ENCODE measurements at regions not wholly inside any gene's neighbourhood (a gene's known extent, or its start where the extent isn't known, plus 50 kb on each side); places are given as distances from the start of the nearest gene placed in this dataset.
"Not testable (repeated sequence)": the region's sequence is repeated elsewhere in the genome, so short reads cannot be mapped to it uniquely, and the experiment has no call there.

GRCh38 chr7:79400-80055 lies 112.8 kb upstream of the FAM20C start:
- H3K27ac Mint-ChIP-seq; H3K9me3 ChIP-seq (ENCODE audit: control insufficient read depth in 1 of 2, low read length in 2 of 2); intact Hi-C loops (cut with micrococcal nuclease); DNase-seq; H3K27me3 ChIP-seq (ENCODE audit: insufficient read depth, low read length); H3K27me3 Mint-ChIP-seq; H3K9me3 Mint-ChIP-seq; CTCF ChIA-PET (ENCODE audit: partially characterized antibody); POLR2A ChIA-PET (ENCODE audit: partially characterized antibody); H3K4me3 Mint-ChIP-seq; H3K4me1 ChIP-seq (ENCODE audit: insufficient read depth, low read length); H3K36me3 ChIP-seq (ENCODE audit: insufficient read depth, low read length); H3K27ac ChIP-seq (ENCODE audit: low read depth, low read length); H3K4me1 Mint-ChIP-seq; H3K36me3 Mint-ChIP-seq; H3K4me3 ChIP-seq (ENCODE audit: low read length in 2 of 2): not testable (repeated sequence)

DNA sequence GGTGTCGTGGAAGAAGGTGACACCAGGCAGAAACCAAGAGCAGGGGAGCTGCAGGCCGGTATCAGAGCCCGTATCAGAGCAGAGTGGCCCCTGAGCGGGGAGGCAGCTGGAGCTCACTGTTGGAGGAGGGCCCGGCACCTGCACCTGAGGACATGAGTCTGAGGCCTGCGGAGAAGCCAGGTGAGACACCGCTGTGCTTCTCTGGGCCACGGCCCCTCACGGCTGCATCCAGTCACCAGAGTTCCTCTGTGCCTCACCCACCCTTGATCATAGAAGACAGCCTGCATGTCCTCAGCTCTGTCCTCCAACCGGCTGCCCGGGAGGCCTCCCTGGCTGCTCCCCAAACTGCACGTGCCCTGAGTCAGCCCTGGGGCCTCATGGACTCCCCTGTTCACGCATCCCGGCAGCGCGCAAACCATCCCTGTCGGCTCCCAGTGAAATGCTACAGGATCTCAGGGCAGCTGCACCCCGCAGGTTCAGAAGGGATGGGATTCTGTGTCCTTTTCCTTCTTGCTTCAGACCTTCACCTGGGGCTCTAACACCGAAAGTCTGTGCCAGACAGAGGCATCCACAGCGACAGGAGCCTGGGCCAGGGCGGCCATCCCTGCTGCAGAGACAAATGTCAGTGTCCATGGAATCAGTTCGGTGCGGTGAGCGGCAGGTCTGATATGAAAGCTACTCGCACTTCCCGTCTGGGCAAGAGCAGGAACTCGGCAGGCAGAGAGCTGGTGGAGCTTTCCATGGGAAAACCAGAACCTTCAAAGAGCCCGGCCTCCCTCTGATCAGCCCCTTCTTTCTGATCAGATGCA lies 111.9 kb upstream of the FAM20C start:
- H3K36me3 Mint-ChIP-seq: no peaks in the 10 kb centered on the region
- H3K4me1 Mint-ChIP-seq: no peaks in the 10 kb centered on the region
- CTCF ChIA-PET (ENCODE audit: partially characterized antibody): interaction anchor here (1.2 kb wide), 1 partner anchor 17 kb away, joined by 3 read pairs; no protein-coding TSS in a partner anchor
- Histone ChIP-seq H3K4me1 (ENCODE audit: insufficient read depth, low read length) (no peaks in the 10 kb centered on the region), H3K9me3 (ENCODE audit: control insufficient read depth in 1 of 2, low read length in 2 of 2) (no peaks in the 10 kb centered on the region), H3K36me3 (ENCODE audit: insufficient read depth, low read length) (no peaks in the 10 kb centered on the region), H3K4me3 (ENCODE audit: low read length in 2 of 2) (no peak overlapping the region), H3K27ac (ENCODE audit: low read depth, low read length) (no peak overlapping the region), H3K27me3 (ENCODE audit: insufficient read depth, low read length) (no peaks in the 10 kb centered on the region)
- POLR2A ChIA-PET (ENCODE audit: partially characterized antibody): no interaction called here
- H3K27ac Mint-ChIP-seq: no peak overlapping the region
- intact Hi-C loops (cut with micrococcal nuclease): no loop called here
- DNase-seq: no peak
- H3K9me3 Mint-ChIP-seq: no peaks in the 10 kb centered on the region
- peaks cover 8 to 9% of the 10 kb centered on the region in 2 donors for H3K27me3 Mint-ChIP-seq
- no peak overlapping the region for H3K4me3 Mint-ChIP-seq

DNA sequence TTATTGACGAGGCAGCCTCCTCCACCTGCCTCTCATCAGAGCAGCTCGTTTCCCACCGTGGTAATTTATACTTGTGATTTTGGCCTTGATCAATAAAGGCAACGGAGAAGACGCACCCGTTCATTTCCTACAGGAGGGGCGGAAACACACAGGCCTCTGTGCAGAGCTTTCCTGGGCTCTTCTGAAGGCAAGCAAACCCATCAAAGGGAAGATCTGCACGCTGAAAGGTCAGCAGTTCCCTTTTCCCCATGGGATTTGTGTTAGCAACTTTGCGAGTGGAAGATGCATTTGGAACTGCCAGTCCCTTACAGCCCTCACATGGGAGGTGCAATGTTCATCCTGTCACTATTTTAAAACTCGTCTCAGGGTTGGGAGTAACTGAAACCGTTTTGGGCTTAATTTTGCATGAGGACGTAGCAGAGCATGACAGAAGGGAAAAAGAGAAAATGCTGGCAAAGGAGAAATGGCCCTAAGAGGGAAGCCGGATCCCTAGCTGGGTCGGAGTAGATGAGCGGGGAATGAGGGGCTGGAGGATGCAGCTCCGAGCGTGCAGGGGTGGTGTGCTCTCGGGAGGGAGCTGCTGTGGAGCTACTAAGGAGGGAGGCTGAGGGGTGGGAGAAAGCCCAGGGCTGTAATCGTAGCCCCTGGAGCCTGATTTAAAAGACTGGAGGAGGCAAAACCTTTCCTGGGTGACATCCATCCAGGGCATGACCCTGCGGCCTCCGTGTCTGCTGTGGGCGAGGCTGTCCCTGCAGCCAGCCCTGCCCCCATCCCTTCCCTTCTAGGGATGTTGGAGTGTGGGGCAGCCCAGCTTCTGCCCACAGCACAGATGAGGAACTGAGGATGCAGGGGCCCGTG lies 111.1 kb upstream of the FAM20C start:
- ChIA-PET POLR2A (ENCODE audit: partially characterized antibody) (no interaction called here), CTCF (ENCODE audit: partially characterized antibody) (interaction anchor here (1.2 kb wide), 1 partner anchor 18 kb away, joined by 3 read pairs; no protein-coding TSS in a partner anchor)
- no peaks in the 10 kb centered on the region for H3K4me1 ChIP-seq (ENCODE audit: insufficient read depth, low read length)
- Mint-ChIP-seq H3K36me3 (no peaks in the 10 kb centered on the region), H3K27me3 (peaks cover 8 to 9% of the 10 kb centered on the region in 2 donors), H3K4me3 (no peak overlapping the region), H3K9me3 (no peaks in the 10 kb centered on the region), H3K27ac (no peak overlapping the region), H3K4me1 (no peaks in the 10 kb centered on the region)
- H3K4me3 ChIP-seq (ENCODE audit: low read length in 2 of 2): no peak overlapping the region
- H3K36me3 ChIP-seq (ENCODE audit: insufficient read depth, low read length): no peaks in the 10 kb centered on the region
- intact Hi-C loops (cut with micrococcal nuclease): no loop called here
- no peak for DNase-seq
- H3K27me3 ChIP-seq (ENCODE audit: insufficient read depth, low read length): no peaks in the 10 kb centered on the region
- H3K9me3 ChIP-seq (ENCODE audit: control insufficient read depth in 1 of 2, low read length in 2 of 2): no peaks in the 10 kb centered on the region
- no peak overlapping the region for H3K27ac ChIP-seq (ENCODE audit: low read depth, low read length)

DNA sequence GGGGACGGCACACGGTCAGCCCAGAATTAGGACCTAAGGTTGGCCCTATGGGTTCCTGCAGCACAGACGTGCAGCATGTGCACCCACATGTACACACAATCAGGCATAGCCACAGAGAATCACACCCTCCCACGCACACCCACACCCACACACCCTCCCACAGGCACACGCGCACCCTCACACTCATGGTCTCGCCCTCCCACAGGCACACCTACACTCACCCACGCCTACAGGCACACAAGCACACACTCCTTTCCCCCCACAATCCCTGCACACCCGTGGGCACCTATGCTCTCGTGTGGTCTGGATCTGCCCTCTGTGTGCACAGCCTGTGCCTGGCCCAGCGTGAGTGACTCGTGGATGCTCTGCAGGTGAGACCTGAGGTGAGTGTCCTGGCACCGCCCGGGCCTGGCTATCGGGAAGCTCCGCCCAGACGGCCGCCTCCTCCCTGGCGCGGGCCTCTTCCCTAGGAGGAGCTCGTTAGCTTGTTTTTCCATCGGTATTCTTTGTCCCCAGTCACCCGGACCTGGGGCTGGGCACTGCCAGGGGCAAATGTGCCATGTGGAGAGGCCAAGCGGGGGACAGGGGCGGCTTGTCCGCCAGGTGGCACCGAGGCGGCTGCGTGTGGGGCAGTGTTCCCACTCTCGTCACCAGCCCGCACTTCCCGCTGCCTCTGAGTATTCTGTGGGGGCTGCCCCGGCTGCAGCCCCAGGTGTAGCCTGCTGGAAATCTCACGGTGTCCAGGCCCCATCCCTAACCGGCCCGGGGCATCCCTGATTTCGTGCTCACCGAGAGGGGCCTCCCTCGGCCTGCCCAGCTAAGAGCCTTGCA lies 110.2 kb upstream of the FAM20C start:
- intact Hi-C loops (cut with micrococcal nuclease): no loop called here
- Histone ChIP-seq H3K4me1 (ENCODE audit: insufficient read depth, low read length) (no peaks in the 10 kb centered on the region), H3K9me3 (ENCODE audit: control insufficient read depth in 1 of 2, low read length in 2 of 2) (no peaks in the 10 kb centered on the region), H3K36me3 (ENCODE audit: insufficient read depth, low read length) (no peaks in the 10 kb centered on the region), H3K27ac (ENCODE audit: low read depth, low read length) (no peak overlapping the region), H3K4me3 (ENCODE audit: low read length in 2 of 2) (no peak overlapping the region), H3K27me3 (ENCODE audit: insufficient read depth, low read length) (no peaks in the 10 kb centered on the region)
- DNase-seq: no peak
- Mint-ChIP-seq H3K4me3 (no peak overlapping the region), H3K4me1 (no peaks in the 10 kb centered on the region), H3K27me3 (peaks cover 8 to 9% of the 10 kb centered on the region in 2 donors), H3K36me3 (no peaks in the 10 kb centered on the region), H3K27ac (no peak overlapping the region), H3K9me3 (no peaks in the 10 kb centered on the region)
- POLR2A ChIA-PET (ENCODE audit: partially characterized antibody): no interaction called here
- CTCF ChIA-PET (ENCODE audit: partially characterized antibody): interaction anchor here (1.2 kb wide), 1 partner anchor 19 kb away, joined by 3 read pairs; no protein-coding TSS in a partner anchor

- Histone ChIP-seq H3K36me3 (ENCODE audit: insufficient read depth, low read length) (no peaks in the 10 kb centered on the region), H3K4me1 (ENCODE audit: insufficient read depth, low read length) (no peaks in the 10 kb centered on the region), H3K4me3 (ENCODE audit: low read length in 2 of 2) (no peak overlapping the region), H3K27ac (ENCODE audit: low read depth, low read length) (no peak overlapping the region), H3K9me3 (ENCODE audit: control insufficient read depth in 1 of 2, low read length in 2 of 2) (no peaks in the 10 kb centered on the region), H3K27me3 (ENCODE audit: insufficient read depth, low read length) (no peaks in the 10 kb centered on the region)
- H3K4me3 Mint-ChIP-seq: no peak overlapping the region
- CTCF ChIA-PET (ENCODE audit: partially characterized antibody): no interaction called here
- no peaks in the 10 kb centered on the region for H3K4me1 Mint-ChIP-seq
- H3K36me3 Mint-ChIP-seq: no peaks in the 10 kb centered on the region
- no peaks in the 10 kb centered on the region for H3K9me3 Mint-ChIP-seq
- intact Hi-C loops (cut with micrococcal nuclease): no loop called here
- H3K27me3 Mint-ChIP-seq: peaks cover 8 to 9% of the 10 kb centered on the region in 2 donors
- POLR2A ChIA-PET (ENCODE audit: partially characterized antibody): no interaction called here
- no peak overlapping the region for H3K27ac Mint-ChIP-seq
- no peak for DNase-seq
These were observed 109.6 kb upstream of the FAM20C start for GRCh38 chr7:82757-83155.

DNA sequence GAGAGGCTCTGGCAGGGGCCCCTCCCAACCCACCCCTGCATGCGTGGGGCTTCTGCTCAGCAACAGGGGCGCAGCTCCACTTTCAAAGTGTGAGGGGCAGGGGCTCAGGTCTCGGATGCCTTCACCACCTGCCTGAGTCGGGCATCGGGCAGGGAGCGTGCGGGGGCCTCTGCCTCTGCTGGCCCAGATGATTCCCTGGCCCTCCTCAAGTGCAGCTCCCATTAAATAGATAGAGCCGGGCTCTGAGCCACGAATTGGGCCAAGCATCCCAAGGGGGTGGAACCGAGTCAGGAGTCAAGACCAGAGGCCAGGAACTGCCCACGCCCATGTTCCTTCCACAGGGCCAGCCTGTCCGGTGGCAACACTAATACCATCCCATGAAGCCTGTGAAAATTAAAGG lies 108.9 kb upstream of the FAM20C start:
- no peaks in the 10 kb centered on the region for H3K9me3 ChIP-seq (ENCODE audit: control insufficient read depth in 1 of 2, low read length in 2 of 2)
- no peak overlapping the region for H3K4me3 Mint-ChIP-seq
- no peaks in the 10 kb centered on the region for H3K36me3 ChIP-seq (ENCODE audit: insufficient read depth, low read length)
- DNase-seq: no peak
- no peaks in the 10 kb centered on the region for H3K4me1 ChIP-seq (ENCODE audit: insufficient read depth, low read length)
- CTCF ChIA-PET (ENCODE audit: partially characterized antibody): no interaction called here
- H3K27ac Mint-ChIP-seq: no peak overlapping the region
- intact Hi-C loops (cut with micrococcal nuclease): no loop called here
- peaks cover 8 to 9% of the 10 kb centered on the region in 2 donors for H3K27me3 Mint-ChIP-seq
- H3K27ac ChIP-seq (ENCODE audit: low read depth, low read length): no peak overlapping the region
- POLR2A ChIA-PET (ENCODE audit: partially characterized antibody): no interaction called here
- H3K27me3 ChIP-seq (ENCODE audit: insufficient read depth, low read length): no peaks in the 10 kb centered on the region
- no peaks in the 10 kb centered on the region for H3K4me1 Mint-ChIP-seq
- no peak overlapping the region for H3K4me3 ChIP-seq (ENCODE audit: low read length in 2 of 2)
- no peaks in the 10 kb centered on the region for H3K36me3 Mint-ChIP-seq
- no peaks in the 10 kb centered on the region for H3K9me3 Mint-ChIP-seq

All from CD4-positive, alpha-beta memory T cell (primary cell).